Hepatocyte (in vitro differentiated cells): ENCODE measurements at regions not wholly inside any gene's neighbourhood (a gene's known extent, or its start where the extent isn't known, plus 50 kb on each side); places are given as distances from the start of the nearest gene placed in this dataset.

Experiments used
- CTCF ChIP-seq: fragments of 200-600 bp; sonication (generic); IDR thresholded peaks from 2 replicates; pipeline ENCODE4 v1.5.1; 2016; ENCODE audit warnings: antibody characterized with exemption, mild to moderate bottlenecking; ENCODE audit not compliant: poor library complexity
- EZH2 ChIP-seq: fragments of 200-600 bp; sonication (generic); IDR thresholded peaks from 2 replicates; pipeline ENCODE4 v1.6.1; 2016; ENCODE audit warnings: antibody characterized with exemption, mild to moderate bottlenecking, borderline replicate concordance
- EZH2phosphoT487 ChIP-seq: fragments of 200-600 bp; sonication (generic); IDR thresholded peaks from one replicate; pipeline ENCODE4 v1.6.1; 2018; ENCODE audit warnings: antibody characterized with exemption, mild to moderate bottlenecking, low read depth, moderate library complexity; ENCODE audit not compliant: unreplicated experiment, severe bottlenecking

GRCh38 chr12:63056649-63057048 is 94.4 kb downstream of the AVPR1A start:
- TF ChIP-seq CTCF (no peak), EZH2 (no peak), EZH2phosphoT487 (no peak)
